ENCODE measurements at regions not wholly inside any gene's neighbourhood (a gene's known extent, or its start where the extent isn't known, plus 50 kb on each side); places are given as distances from the start of the nearest gene placed in this dataset.

- Histone ChIP-seq H3K36me3 (no peaks in the 10 kb centered on the region), H3K4me1 (no peaks in the 10 kb centered on the region), H3K27me3 (no peaks in the 10 kb centered on the region), H3K27ac (no peak overlapping the region), H3K9me3 (no peaks in the 10 kb centered on the region), H3K4me3 (no peak overlapping the region)
- no peak for TF ChIP-seq POLR2A (IDR thresholded peaks at IDR 0.05)
- DNase-seq (ENCODE audit: low spot score in 2 of 2): no peak
- intact Hi-C loops (cut with DNase I; ENCODE audit: low total_unique reads): no loop called here
These were observed 375.0 kb upstream of the ARHGEF26 start for GRCh38 chr3:153746211-153746610.

- Histone ChIP-seq H3K36me3 (no peaks in the 10 kb centered on the region), H3K4me3 (no peak overlapping the region), H3K9me3 (no peaks in the 10 kb centered on the region), H3K27me3 (no peaks in the 10 kb centered on the region), H3K27ac (no peak overlapping the region), H3K4me1 (no peaks in the 10 kb centered on the region)
- no peak for DNase-seq (ENCODE audit: low spot score in 2 of 2)
- TF ChIP-seq POLR2AphosphoS5 (IDR thresholded peaks at IDR 0.05): no peak
- TF ChIP-seq POLR2A (IDR thresholded peaks at IDR 0.05): no peak
- no peak for TF ChIP-seq CTCF (IDR thresholded peaks at IDR 0.05)
- intact Hi-C loops (cut with DNase I; ENCODE audit: low total_unique reads): no loop called here
These were observed 372.1 kb upstream of the ARHGEF26 start for GRCh38 chr3:153749070-153749610.

- H3K27me3 ChIP-seq: no peaks in the 10 kb centered on the region
- H3K27ac ChIP-seq: no peak overlapping the region
- no peaks in the 10 kb centered on the region for H3K4me1 ChIP-seq
- no peak overlapping the region for H3K4me3 ChIP-seq
- no peak for DNase-seq (ENCODE audit: low spot score in 2 of 2)
- TF ChIP-seq POLR2A (IDR thresholded peaks at IDR 0.05) (no peak), POLR2AphosphoS5 (IDR thresholded peaks at IDR 0.05) (no peak), CTCF (IDR thresholded peaks at IDR 0.05) (no peak)
- intact Hi-C loops (cut with DNase I; ENCODE audit: low total_unique reads): no loop called here
- H3K36me3 ChIP-seq: no peaks in the 10 kb centered on the region
- H3K9me3 ChIP-seq: no peaks in the 10 kb centered on the region
These were observed 368.7 kb upstream of the ARHGEF26 start for GRCh38 chr3:153752405-153753027.

DNA sequence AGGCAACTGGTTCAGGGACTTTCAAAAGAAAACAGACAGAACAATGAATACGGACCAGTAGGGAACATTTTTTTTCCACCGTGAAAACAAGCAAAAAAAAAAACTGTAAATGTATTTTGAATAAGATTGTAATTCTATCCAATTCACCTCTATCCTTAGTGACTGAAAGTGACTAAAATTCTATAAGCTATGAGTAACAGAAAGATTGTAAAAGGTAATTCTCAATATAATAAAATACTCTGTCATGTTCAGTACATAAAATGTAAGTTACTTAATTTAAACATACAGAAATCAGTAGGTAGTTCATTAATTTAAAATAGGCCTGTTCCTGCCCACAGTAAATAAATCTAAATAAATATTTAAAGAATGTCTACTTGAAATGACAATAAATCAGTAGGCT, 368.2 kb upstream of the ARHGEF26 start:
- H3K27ac ChIP-seq: no peak overlapping the region
- no peaks in the 10 kb centered on the region for H3K36me3 ChIP-seq
- intact Hi-C loops (cut with DNase I; ENCODE audit: low total_unique reads): no loop called here

GRCh38 chr3:153756816-153757215, 364.4 kb upstream of the ARHGEF26 start:
- Histone ChIP-seq H3K27me3 (no peaks in the 10 kb centered on the region), H3K9me3 (no peaks in the 10 kb centered on the region), H3K27ac (no peak overlapping the region), H3K36me3 (no peaks in the 10 kb centered on the region), H3K4me3 (no peak overlapping the region), H3K4me1 (no peaks in the 10 kb centered on the region)
- DNase-seq (ENCODE audit: low spot score in 2 of 2): no peak
- intact Hi-C loops (cut with DNase I; ENCODE audit: low total_unique reads): no loop called here
- TF ChIP-seq CTCF (IDR thresholded peaks at IDR 0.05) (no peak), POLR2AphosphoS5 (IDR thresholded peaks at IDR 0.05) (no peak), POLR2A (IDR thresholded peaks at IDR 0.05) (no peak)

More for the DNA sequence above, 368.2 kb upstream of the ARHGEF26 start:
- no peaks in the 10 kb centered on the region for H3K9me3 ChIP-seq
- H3K4me1 ChIP-seq: no peaks in the 10 kb centered on the region
- H3K27me3 ChIP-seq: no peaks in the 10 kb centered on the region
- no peak for DNase-seq (ENCODE audit: low spot score in 2 of 2)
- no peak overlapping the region for H3K4me3 ChIP-seq
- no peak for TF ChIP-seq CTCF (IDR thresholded peaks at IDR 0.05)
- no peak for TF ChIP-seq POLR2A (IDR thresholded peaks at IDR 0.05)

Measured in breast epithelium (tissue), 4 donors.